ENCODE measurements at regions not wholly inside any gene's neighbourhood (a gene's known extent, or its start where the extent isn't known, plus 50 kb on each side); places are given as distances from the start of the nearest gene placed in this dataset.

DNA sequence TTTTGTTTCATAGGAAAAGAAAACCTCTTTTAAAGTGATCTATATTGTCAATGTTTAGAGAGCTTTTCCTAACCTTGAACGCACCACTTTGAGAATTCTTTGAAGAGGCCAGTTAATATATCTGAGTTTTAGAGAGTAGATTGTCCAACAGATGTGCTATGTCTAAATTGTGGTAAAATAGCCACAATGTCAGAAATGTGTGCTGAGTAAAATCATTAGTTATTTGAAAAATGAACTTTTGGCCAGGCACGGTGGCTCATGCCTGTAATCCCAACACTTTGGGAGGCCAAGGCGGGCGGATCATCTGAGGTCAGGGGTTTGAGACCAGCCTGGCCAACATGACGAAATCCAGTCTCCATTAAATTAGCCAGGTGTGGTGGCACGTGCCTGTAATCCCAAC lies 61.6 kb upstream of the KIAA1217 start:
- BruUV-seq (replicated peaks): no TSS peak
- TF ChIP-seq ELF1 (IDR thresholded peaks at IDR 0.05; ENCODE audit: borderline replicate concordance, low read depth) (no peak), POLR2A (IDR thresholded peaks at IDR 0.05; ENCODE audit: borderline replicate concordance, extremely low read depth, insufficient read depth, insufficient read length) (no peak), SIN3A (IDR thresholded peaks at IDR 0.05; ENCODE audit: low read depth) (no peak), JUND (IDR thresholded peaks at IDR 0.05) (no peak), POLR2AphosphoS5 (IDR thresholded peaks at IDR 0.05; ENCODE audit: low read depth, low read length) (no peak), TCF7L2 (IDR thresholded peaks at IDR 0.05; ENCODE audit: borderline replicate concordance, extremely low read depth, insufficient read depth, insufficient read length) (no peak), EZH2phosphoT487 (IDR thresholded peaks at IDR 0.05; ENCODE audit: borderline replicate concordance) (no peak), REST (IDR thresholded peaks at IDR 0.05; ENCODE audit: low read depth) (no peak), FOSL1 (IDR thresholded peaks at IDR 0.05; ENCODE audit: low read depth) (no peak), MAX (IDR thresholded peaks at IDR 0.05) (no peak), SP1 (IDR thresholded peaks at IDR 0.05; ENCODE audit: low read depth) (no peak), SRF (IDR thresholded peaks at IDR 0.05; ENCODE audit: low read depth) (no peak), CEBPB (IDR thresholded peaks at IDR 0.05; ENCODE audit: low read depth) (no peak)
- TF ChIP-seq, protein P1, sequence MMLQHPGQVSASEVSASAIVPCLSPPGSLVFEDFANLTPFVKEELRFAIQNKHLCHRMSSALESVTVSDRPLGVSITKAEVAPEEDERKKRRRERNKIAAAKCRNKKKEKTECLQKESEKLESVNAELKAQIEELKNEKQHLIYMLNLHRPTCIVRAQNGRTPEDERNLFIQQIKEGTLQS (IDR thresholded peaks at IDR 0.05): no peak
- no peaks in the 10 kb centered on the region for H3K9me3 ChIP-seq (ENCODE audit: control insufficient read depth in 1 of 2, insufficient read depth in 1 of 2, low read depth in 1 of 2, low read length in 2 of 2)
- ATAC-seq (no peak), DNase-seq (ENCODE audit: low read depth, low spot score) (no peak)
- H3K27ac ChIP-seq (ENCODE audit: low read depth, low read length): no peak overlapping the region
- H2AFZ ChIP-seq (ENCODE audit: low read depth, low read length, poor library complexity, severe bottlenecking): no peak overlapping the region
- intact Hi-C loops (cut with micrococcal nuclease): no loop called here
- H3K9me2 ChIP-seq (ENCODE audit: insufficient read depth): no peaks in the 10 kb centered on the region
- H3K4me3 ChIP-seq (replicated peaks in 1 of 2; ENCODE audit: low read depth in 1 of 2, low read length in 2 of 2): no peak overlapping the region
- H3K9ac ChIP-seq (ENCODE audit: low read length): no peak overlapping the region
- POLR2A ChIA-PET: no interaction called here
- no peak overlapping the region for H3K4me2 ChIP-seq (ENCODE audit: low read length)
- no peaks in the 10 kb centered on the region for H3K36me3 ChIP-seq (ENCODE audit: control insufficient read depth in 1 of 2, insufficient read depth in 2 of 2, low read length in 2 of 2)
- H3K27me3 ChIP-seq (ENCODE audit: insufficient read depth, low read length): no peaks in the 10 kb centered on the region
- H3K4me1 ChIP-seq (ENCODE audit: control insufficient read depth in 1 of 2, insufficient read depth in 2 of 2, low read length in 2 of 2): no peaks in the 10 kb centered on the region
- RAD21 ChIA-PET (ENCODE audit: low non-redundant PET in 1 of 2, low total read pairs in 2 of 2, uncharacterized antibody in 2 of 2, unreplicated experiment in 2 of 2): no interaction called here
- H4K20me1 ChIP-seq (ENCODE audit: insufficient read depth): no peaks in the 10 kb centered on the region; the same call in 1 of the 2 replicates
- CTCF ChIA-PET: no interaction called here
- H3K79me2 ChIP-seq (ENCODE audit: insufficient read depth, low read length): no peaks in the 10 kb centered on the region
